Hematopoietic multipotent progenitor cell (in vitro differentiated cells): ENCODE measurements at regions not wholly inside any gene's neighbourhood (a gene's known extent, or its start where the extent isn't known, plus 50 kb on each side); places are given as distances from the start of the nearest gene placed in this dataset.

ENCODE experiments used
- DNase-seq, 3 donors: peaks; one replicate each; pipeline ENCODE4 v3.0.0-alpha.2; 2011 to 2015; ENCODE audit warnings: low read depth in 2 of 3, low spot score in 2 of 3

- no peak for DNase-seq
These were observed 585.2 kb downstream of the ZNF608 start for GRCh38 chr5:124161266-124161665.

DNA sequence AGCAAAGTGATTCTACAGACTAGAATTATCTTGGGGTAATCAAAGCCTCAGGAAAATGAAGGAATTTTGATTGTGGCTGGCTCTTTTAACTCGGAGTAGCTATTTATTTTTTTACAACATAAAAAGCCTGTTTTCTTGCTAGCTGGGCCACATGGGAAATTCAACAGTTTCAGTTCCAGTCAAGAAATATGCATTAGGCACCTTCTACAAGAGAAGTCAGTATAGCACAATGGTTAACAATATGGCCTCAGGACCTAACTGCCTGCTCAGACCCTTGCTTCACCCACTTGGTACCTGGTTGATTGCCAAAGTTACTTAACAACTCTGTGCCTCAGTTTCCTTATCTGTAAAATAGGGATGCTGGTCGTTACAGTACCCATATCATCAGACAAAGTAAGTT is 586.2 kb downstream of the ZNF608 start:
- DNase-seq = no peak

DNA sequence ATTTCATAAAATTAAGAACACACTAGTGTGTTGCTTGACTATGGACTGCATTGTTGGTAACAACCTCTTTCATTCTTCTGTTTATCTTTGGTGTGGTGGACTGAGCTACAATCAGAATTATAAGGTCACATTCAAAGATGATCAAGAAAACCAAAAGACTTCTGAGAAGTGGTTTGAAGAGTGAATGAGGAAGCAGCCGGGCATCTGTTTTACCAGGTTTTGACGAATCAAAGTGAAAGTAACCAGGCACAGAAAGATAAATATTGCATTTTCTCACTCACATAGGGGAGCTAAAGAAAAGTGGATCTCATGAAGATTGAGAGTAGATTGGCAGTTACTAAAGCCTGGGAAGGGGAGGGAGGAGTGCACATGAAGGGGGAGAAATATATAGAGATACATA is 589.1 kb downstream of the ZNF608 start:
- peak in 2 of 3 donors; percentile 27 to 78 for DNase-seq

DNA sequence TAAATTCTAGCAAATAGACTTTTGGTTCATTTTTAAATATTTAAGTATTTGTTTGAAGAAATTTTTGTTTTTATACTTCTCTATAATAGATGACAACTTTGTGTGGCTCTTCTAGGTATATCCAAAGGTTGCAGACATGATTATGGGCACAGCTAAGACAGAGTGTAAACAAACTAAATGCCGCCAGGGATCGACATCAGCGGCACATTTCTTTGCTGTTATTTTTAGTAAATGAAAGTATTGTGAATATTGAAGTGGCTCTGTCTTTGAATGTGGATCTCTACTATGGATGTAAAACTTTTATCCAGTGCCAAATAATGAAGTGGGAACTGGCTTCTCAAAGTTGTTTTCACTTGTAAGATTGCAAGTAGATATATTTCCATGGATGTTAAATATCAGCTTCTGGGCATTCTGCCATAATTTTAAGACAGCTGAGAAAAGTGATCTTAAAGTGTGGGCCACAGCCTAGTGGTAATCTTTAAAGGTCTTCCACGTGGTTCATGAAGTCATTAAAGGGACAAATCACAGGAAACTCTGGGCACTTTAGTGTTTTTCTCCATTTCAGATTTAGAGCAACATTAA is 589.9 kb downstream of the ZNF608 start:
- peak in 1 of 3 donors; percentile 23 for DNase-seq

GRCh38 chr5:124154714-124155113 is 591.7 kb downstream of the ZNF608 start:
- peak in 1 of 3 donors; percentile 42 for DNase-seq

- no peak for DNase-seq
These were observed 592.9 kb downstream of the ZNF608 start for GRCh38 chr5:124153588-124153987.

GRCh38 chr5:124148574-124148973 is 597.9 kb downstream of the ZNF608 start:
- DNase-seq = no peak

- DNase-seq = no peak
These were observed 606.4 kb downstream of the ZNF608 start for GRCh38 chr5:124140060-124140459.

DNA sequence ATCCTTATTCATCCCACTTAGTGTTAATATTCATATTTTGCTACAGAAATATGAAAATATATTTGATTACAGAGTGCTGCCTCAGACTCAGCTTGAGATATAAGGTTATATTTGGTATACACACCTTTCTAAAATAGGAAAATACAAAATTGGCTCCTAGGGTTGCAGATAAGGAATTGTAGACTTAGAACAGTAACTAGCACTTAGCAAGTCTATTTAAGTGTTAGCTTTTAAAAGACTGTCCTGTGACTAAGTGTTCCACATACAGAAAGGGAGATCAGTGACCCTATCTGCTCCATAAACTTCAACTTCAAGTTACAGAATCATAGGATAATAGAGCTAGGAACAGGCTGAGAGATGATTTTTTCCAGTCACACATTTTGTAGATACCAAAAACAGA is 607.0 kb downstream of the ZNF608 start:
- no peak for DNase-seq

DNA sequence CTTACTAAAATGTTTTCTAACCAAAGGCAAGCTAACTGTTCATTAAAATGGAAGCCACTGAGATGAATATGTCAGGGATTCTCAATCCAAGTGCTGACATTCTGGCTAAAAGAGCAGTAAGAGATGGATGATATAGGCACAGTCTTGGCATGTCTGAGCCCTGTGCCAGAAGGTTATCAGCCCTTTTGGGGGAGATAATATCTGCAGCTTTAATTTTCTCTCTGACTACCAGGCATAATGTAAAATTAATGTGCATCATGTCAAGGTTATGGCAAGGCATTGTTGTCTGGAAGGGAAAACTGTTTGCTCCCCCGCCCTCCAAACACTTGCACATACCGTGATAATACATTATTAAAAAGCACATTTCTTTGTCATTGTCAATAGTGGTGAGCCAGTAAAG is 609.8 kb downstream of the ZNF608 start:
- no peak for DNase-seq

DNA sequence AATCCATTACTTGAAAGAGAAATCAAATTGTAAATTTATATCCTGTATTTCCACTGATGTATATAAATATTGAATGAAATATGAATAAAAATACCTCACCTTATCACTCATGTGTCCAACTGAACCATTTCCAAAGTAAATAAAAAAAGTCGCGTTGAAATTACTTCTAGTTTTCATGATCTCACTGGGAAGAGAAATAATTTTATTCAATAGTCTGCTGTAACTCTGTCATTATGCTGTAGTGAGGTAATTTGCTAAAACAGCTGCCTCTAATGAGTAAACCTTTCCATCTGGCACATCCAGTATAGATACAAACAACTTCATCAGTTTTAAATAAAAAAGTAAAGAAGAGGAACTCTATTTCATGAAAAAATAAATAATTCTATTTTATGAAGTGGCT is 611.5 kb downstream of the ZNF608 start:
- DNase-seq = no peak

GRCh38 chr5:124133406-124133805 is 613.0 kb downstream of the ZNF608 start:
- no peak for DNase-seq

- no peak for DNase-seq
These were observed 613.6 kb downstream of the ZNF608 start for GRCh38 chr5:124132843-124133242.

DNA sequence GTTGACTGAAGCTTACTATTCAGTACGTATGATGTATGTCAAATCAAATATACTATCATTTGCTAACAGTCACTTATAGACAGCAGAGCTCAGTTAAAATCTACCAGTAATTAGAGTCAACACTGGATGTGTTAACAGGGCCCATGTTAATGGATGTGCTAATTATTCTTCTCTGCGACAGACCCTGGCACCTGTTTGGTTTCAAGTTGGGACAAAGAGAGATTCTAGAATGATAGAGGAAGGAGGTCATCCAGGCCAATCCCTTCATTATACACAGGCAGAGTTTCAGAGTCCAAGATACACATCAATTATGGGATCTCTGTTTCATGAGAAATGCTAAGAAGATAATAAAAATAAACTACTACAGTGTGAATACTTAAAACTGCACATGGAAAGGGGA is 615.0 kb downstream of the ZNF608 start:
- no peak for DNase-seq

DNA sequence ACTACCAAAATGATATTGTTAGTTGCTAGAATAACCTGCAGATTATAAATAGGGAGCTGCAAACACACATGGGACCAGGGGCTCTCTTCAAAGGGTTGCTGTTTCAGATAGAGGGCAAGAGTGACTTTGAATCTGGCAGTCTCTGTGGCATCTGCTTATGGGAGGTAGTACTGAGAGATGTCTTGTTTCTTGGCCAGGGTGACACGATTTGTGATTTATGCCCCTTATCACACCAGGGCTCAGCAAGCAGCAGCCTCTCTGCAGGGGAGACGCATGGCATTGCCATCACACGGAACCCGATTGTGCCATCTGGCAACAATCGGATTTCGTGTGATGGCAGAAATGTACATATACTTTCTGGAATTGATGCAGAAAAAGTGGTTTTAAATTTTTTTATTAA is 615.6 kb downstream of the ZNF608 start:
- DNase-seq = no peak

DNA sequence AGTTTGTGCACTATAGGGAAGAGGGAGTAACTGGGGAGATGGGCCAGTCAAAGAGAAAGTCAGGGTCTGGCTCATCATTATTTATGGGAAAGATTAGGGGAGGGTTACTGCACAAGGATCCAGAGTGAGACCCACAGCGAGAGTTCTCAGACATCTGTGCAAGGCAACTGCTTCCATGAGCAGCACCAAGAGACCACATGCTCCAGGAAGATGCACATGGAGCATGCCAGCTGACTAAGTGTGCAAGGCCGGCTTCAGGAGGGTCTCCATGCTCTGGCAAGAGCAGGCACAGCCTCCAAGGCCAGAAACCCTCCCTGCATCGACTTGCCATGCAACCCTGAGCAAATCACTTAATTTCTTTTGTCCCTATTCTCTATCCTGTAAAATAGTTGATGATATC is 616.9 kb downstream of the CSNK1G3 start:
- DNase-seq = no peak

- DNase-seq = no peak
These were observed 614.7 kb downstream of the CSNK1G3 start for GRCh38 chr5:124126504-124127217.

GRCh38 chr5:124124711-124125229 is 612.8 kb downstream of the CSNK1G3 start:
- no peak for DNase-seq

DNA sequence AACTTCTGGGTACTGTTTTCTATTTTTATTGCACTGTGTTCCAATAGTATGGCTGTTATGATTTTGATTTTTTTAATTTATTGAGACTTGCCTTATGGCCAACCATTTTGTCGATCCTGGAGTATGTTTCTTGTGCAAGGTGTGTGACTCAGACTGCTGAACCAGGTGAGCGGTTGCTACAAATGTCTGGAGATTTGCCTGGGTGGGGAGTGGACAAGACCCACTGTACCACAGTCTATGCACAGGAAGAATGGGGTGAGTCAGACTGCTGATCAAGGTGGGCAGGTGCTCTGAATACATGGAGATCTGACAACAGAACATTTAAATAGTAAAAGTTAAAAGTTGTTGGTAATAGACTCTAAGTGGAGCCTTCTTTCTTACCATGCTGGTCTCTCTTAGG is 609.2 kb downstream of the CSNK1G3 start:
- DNase-seq = no peak

DNA sequence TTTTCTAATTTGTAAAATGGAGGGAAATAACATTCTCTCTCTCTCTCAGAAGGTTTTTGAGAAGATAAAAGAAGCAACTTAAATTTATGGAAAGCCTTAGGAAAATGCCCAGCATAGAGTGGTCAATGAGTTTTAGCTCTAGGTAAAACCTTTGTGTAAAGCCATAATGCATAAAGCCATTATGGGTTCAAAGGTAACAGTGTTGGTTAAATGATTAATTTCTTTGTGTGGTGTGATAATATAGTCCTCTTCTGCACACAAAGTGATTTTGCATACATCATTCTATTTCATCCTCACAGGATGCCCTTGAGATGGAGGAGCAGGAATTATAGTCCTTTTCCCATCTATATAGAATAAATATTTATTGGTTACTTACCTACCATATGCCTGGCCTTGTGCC is 602.9 kb downstream of the CSNK1G3 start:
- DNase-seq = no peak

GRCh38 chr5:124111886-124112285 is 599.9 kb downstream of the CSNK1G3 start:
- DNase-seq = no peak

- no peak for DNase-seq
These were observed 599.0 kb downstream of the CSNK1G3 start for GRCh38 chr5:124110942-124111341.
